ENCODE measurements at regions not wholly inside any gene's neighbourhood (a gene's known extent, or its start where the extent isn't known, plus 50 kb on each side); places are given as distances from the start of the nearest gene placed in this dataset.

GRCh38 chr1:91584878-91585277, 84.2 kb downstream of the CDC7 start:
- TF ChIP-seq, protein P1, sequence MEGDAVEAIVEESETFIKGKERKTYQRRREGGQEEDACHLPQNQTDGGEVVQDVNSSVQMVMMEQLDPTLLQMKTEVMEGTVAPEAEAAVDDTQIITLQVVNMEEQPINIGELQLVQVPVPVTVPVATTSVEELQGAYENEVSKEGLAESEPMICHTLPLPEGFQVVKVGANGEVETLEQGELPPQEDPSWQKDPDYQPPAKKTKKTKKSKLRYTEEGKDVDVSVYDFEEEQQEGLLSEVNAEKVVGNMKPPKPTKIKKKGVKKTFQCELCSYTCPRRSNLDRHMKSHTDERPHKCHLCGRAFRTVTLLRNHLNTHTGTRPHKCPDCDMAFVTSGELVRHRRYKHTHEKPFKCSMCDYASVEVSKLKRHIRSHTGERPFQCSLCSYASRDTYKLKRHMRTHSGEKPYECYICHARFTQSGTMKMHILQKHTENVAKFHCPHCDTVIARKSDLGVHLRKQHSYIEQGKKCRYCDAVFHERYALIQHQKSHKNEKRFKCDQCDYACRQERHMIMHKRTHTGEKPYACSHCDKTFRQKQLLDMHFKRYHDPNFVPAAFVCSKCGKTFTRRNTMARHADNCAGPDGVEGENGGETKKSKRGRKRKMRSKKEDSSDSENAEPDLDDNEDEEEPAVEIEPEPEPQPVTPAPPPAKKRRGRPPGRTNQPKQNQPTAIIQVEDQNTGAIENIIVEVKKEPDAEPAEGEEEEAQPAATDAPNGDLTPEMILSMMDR (IDR thresholded peaks at IDR 0.05), result no peak
- TF ChIP-seq POLR2A (IDR thresholded peaks at IDR 0.05), result no peak

All from right lobe of liver (tissue), 4 donors.